ENCODE measurements at regions not wholly inside any gene's neighbourhood (a gene's known extent, or its start where the extent isn't known, plus 50 kb on each side); places are given as distances from the start of the nearest gene placed in this dataset.

DNA sequence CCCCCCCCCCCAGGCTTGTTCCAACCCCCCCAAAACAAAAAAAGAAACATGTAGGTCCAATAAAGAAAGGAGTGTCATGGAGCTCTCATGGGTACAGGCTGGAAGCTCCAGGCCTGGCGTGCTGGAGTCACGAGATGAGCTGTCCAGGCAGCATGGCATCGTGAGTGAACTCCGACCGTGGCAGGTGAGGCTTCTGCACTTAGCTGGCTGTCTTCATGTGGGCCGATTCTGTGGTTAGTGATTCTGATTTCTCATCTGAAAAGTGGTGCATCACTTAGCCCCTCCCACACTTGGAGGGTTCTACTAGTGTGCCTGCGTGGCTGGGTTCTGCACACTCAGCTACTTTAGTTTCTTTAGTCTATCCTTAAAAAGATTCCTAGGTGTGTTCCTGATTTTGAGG lies 126.4 kb upstream of the MGAT5 start:
- Histone ChIP-seq H3K4me3 (ENCODE audit: low read length) (no peak overlapping the region), H4K20me1 (ENCODE audit: insufficient read depth) (no peaks in the 10 kb centered on the region), H3K9me3 (ENCODE audit: low read length) (no peaks in the 10 kb centered on the region), H3K4me2 (ENCODE audit: low read length) (no peak overlapping the region), H3K27me3 (ENCODE audit: insufficient read depth, low read depth, low read length) (no peaks in the 10 kb centered on the region), H3K36me3 (ENCODE audit: insufficient read depth, low read length) (no peaks in the 10 kb centered on the region), H3K27ac (ENCODE audit: low read length) (no peak overlapping the region), H3F3A (ENCODE audit: insufficient read depth, low read length, poor library complexity, severe bottlenecking) (no peaks in the 10 kb centered on the region), H3K9ac (ENCODE audit: low read length) (no peak overlapping the region), H3K79me2 (replicated peaks; ENCODE audit: insufficient read depth, low read length) (peaks cover 50% of the 10 kb centered on the region), H2AFZ (ENCODE audit: low read depth, low read length) (no peak overlapping the region), H3K9me2 (ENCODE audit: insufficient read depth, low read length) (no peaks in the 10 kb centered on the region)
- TF ChIP-seq SMC3 (conservative IDR thresholded peaks at IDR 0.05; ENCODE audit: poor library complexity), result no peak
- TF ChIP-seq POLR2AphosphoS5 (IDR thresholded peaks at IDR 0.05), result no peak
- no peak for TF ChIP-seq TAF1 (IDR thresholded peaks at IDR 0.05; ENCODE audit: low read depth)
- no peak for TF ChIP-seq MXI1 (conservative IDR thresholded peaks at IDR 0.05; ENCODE audit: poor library complexity, severe bottlenecking)
- TF ChIP-seq RAD21 (conservative IDR thresholded peaks at IDR 0.05), result no peak
- no peak for TF ChIP-seq EP300 (conservative IDR thresholded peaks at IDR 0.05; ENCODE audit: poor library complexity, severe bottlenecking)
- no peak for TF ChIP-seq EZH2 (IDR thresholded peaks at IDR 0.05; ENCODE audit: borderline replicate concordance, insufficient read depth, low read length, poor library complexity, severe bottlenecking)

DNA sequence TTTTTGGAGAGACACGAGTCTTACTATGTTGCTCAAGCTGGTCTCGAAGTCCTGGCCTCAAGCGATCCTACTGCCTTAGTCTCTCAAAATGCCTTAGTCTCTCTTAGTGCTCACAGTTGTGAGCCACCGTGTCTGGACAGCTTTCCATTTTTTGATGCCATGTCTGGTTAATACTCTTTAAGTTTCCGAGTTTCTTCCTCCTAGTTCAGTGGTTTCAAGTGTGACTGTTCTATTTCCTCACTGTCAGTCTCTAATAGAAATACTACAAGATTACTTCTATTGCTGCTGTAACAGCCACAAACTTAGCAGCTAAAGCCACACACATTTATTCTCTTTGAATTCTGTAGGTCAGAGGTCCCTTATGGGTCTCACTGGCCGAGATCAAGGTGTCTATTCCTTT lies 125.1 kb upstream of the MGAT5 start:
- Histone ChIP-seq H3K27ac (ENCODE audit: low read length) (no peak overlapping the region), H3K4me2 (ENCODE audit: low read length) (no peak overlapping the region), H3K36me3 (ENCODE audit: insufficient read depth, low read length) (no peaks in the 10 kb centered on the region), H2AFZ (ENCODE audit: low read depth, low read length) (no peak overlapping the region), H4K20me1 (ENCODE audit: insufficient read depth) (no peaks in the 10 kb centered on the region), H3K9ac (ENCODE audit: low read length) (no peak overlapping the region), H3F3A (ENCODE audit: insufficient read depth, low read length, poor library complexity, severe bottlenecking) (no peaks in the 10 kb centered on the region), H3K9me3 (ENCODE audit: low read length) (no peaks in the 10 kb centered on the region), H3K79me2 (replicated peaks; ENCODE audit: insufficient read depth, low read length) (peaks cover 38% of the 10 kb centered on the region), H3K27me3 (ENCODE audit: insufficient read depth, low read depth, low read length) (no peaks in the 10 kb centered on the region), H3K9me2 (ENCODE audit: insufficient read depth, low read length) (no peaks in the 10 kb centered on the region), H3K4me3 (ENCODE audit: low read length) (no peak overlapping the region)
- TF ChIP-seq EP300 (conservative IDR thresholded peaks at IDR 0.05; ENCODE audit: poor library complexity, severe bottlenecking), result no peak
- no peak for TF ChIP-seq TAF1 (IDR thresholded peaks at IDR 0.05; ENCODE audit: low read depth)

DNA sequence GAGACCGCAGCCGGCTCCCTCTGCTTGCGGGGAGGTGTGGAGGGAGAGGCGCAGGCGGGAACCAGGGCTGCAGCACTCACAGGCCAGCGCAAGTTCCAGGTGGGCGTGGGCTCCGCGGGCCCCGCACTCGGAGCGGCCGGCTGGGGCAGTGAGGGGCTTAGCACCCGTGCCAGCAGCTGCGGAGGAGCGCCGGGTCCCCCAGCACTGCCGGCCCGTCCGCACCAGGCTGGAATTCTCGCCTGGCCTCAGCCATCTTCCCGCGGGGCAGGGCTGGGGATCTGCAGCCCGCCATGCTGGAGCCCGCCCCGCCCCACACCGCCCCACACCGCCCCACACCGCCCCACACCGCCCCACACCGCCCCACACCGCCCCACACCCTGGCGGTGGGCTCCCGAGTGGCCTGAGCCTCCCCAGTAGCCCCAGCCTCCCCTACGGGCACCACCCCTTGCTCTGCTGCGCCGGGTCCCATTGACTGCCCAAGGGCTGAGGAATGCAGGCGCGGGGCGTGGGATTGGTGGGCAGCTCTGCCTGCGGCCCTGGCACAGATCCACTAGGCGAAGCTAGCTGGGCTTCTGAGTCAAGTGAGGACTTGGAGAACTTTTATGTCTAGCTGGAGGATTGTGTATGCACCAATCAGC lies 123.9 kb upstream of the MGAT5 start:
- Histone ChIP-seq H3F3A (ENCODE audit: insufficient read depth, low read length, poor library complexity, severe bottlenecking) (no peaks in the 10 kb centered on the region), H3K27me3 (ENCODE audit: insufficient read depth, low read depth, low read length) (no peaks in the 10 kb centered on the region), H3K27ac (ENCODE audit: low read length) (no peak overlapping the region), H3K9ac (ENCODE audit: low read length) (no peak overlapping the region), H4K20me1 (ENCODE audit: insufficient read depth) (no peaks in the 10 kb centered on the region), H3K79me2 (replicated peaks; ENCODE audit: insufficient read depth, low read length) (peaks cover 28% of the 10 kb centered on the region), H3K9me2 (ENCODE audit: insufficient read depth, low read length) (no peaks in the 10 kb centered on the region), H3K9me3 (ENCODE audit: low read length) (no peaks in the 10 kb centered on the region), H2AFZ (ENCODE audit: low read depth, low read length) (no peak overlapping the region), H3K36me3 (ENCODE audit: insufficient read depth, low read length) (no peaks in the 10 kb centered on the region), H3K4me2 (ENCODE audit: low read length) (no peak overlapping the region), H3K4me3 (ENCODE audit: low read length) (no peak overlapping the region)
- TF ChIP-seq RAD21 (conservative IDR thresholded peaks at IDR 0.05), result no peak
- TF ChIP-seq EP300 (conservative IDR thresholded peaks at IDR 0.05; ENCODE audit: poor library complexity, severe bottlenecking), result no peak
- TF ChIP-seq, protein P1, sequence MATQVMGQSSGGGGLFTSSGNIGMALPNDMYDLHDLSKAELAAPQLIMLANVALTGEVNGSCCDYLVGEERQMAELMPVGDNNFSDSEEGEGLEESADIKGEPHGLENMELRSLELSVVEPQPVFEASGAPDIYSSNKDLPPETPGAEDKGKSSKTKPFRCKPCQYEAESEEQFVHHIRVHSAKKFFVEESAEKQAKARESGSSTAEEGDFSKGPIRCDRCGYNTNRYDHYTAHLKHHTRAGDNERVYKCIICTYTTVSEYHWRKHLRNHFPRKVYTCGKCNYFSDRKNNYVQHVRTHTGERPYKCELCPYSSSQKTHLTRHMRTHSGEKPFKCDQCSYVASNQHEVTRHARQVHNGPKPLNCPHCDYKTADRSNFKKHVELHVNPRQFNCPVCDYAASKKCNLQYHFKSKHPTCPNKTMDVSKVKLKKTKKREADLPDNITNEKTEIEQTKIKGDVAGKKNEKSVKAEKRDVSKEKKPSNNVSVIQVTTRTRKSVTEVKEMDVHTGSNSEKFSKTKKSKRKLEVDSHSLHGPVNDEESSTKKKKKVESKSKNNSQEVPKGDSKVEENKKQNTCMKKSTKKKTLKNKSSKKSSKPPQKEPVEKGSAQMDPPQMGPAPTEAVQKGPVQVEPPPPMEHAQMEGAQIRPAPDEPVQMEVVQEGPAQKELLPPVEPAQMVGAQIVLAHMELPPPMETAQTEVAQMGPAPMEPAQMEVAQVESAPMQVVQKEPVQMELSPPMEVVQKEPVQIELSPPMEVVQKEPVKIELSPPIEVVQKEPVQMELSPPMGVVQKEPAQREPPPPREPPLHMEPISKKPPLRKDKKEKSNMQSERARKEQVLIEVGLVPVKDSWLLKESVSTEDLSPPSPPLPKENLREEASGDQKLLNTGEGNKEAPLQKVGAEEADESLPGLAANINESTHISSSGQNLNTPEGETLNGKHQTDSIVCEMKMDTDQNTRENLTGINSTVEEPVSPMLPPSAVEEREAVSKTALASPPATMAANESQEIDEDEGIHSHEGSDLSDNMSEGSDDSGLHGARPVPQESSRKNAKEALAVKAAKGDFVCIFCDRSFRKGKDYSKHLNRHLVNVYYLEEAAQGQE (IDR thresholded peaks at IDR 0.05; ENCODE audit: borderline replicate concordance), result no peak
- TF ChIP-seq SMC3 (conservative IDR thresholded peaks at IDR 0.05; ENCODE audit: poor library complexity), result no peak
- no peak for TF ChIP-seq EZH2 (IDR thresholded peaks at IDR 0.05; ENCODE audit: borderline replicate concordance, insufficient read depth, low read length, poor library complexity, severe bottlenecking)
- TF ChIP-seq, protein P2, sequence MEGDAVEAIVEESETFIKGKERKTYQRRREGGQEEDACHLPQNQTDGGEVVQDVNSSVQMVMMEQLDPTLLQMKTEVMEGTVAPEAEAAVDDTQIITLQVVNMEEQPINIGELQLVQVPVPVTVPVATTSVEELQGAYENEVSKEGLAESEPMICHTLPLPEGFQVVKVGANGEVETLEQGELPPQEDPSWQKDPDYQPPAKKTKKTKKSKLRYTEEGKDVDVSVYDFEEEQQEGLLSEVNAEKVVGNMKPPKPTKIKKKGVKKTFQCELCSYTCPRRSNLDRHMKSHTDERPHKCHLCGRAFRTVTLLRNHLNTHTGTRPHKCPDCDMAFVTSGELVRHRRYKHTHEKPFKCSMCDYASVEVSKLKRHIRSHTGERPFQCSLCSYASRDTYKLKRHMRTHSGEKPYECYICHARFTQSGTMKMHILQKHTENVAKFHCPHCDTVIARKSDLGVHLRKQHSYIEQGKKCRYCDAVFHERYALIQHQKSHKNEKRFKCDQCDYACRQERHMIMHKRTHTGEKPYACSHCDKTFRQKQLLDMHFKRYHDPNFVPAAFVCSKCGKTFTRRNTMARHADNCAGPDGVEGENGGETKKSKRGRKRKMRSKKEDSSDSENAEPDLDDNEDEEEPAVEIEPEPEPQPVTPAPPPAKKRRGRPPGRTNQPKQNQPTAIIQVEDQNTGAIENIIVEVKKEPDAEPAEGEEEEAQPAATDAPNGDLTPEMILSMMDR (IDR thresholded peaks at IDR 0.05; ENCODE audit: poor library complexity, severe bottlenecking), result no peak
- TF ChIP-seq POLR2AphosphoS5 (IDR thresholded peaks at IDR 0.05), result no peak
- TF ChIP-seq MXI1 (conservative IDR thresholded peaks at IDR 0.05; ENCODE audit: poor library complexity, severe bottlenecking), result no peak
- no peak for TF ChIP-seq TAF1 (IDR thresholded peaks at IDR 0.05; ENCODE audit: low read depth)
